T-helper 9 cell (primary cell): ENCODE measurements at regions not wholly inside any gene's neighbourhood (a gene's known extent, or its start where the extent isn't known, plus 50 kb on each side); places are given as distances from the start of the nearest gene placed in this dataset.
A peak's percentile ranks its signal among the peaks of the same experiment; 100 is the strongest.

ENCODE experiments used
- DNase-seq: peaks from one replicate; pipeline ENCODE4 v3.0.0-alpha.2; 2020

GRCh38 chr6:129967427-129967826 is 51.0 kb upstream of the L3MBTL3 start:
- DNase-seq, result no peak

DNA sequence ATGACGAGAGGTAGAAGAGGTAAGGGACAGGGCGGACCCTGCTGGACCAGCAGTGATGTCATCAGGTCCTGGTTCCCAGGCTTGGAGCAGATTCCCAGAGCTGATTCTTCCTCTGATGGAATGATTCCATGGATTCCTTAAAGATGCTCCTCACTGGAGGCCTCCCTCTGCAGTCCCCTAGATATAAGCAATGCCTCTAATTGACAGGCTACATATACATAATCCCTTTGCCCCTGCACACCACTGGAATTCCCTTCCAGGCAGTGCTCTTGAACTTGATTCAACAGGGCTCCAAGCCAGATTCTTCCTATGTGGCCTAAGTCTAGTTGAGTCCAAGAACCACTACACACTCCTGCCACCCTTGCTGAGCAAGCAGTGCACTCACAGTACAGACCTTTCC is 52.3 kb upstream of the L3MBTL3 start:
- no peak for DNase-seq

- DNase-seq, result no peak
Observed at GRCh38 chr6:129965096-129965495, 53.3 kb upstream of the L3MBTL3 start.

- no peak for DNase-seq
Observed at GRCh38 chr6:129959358-129959930, 58.9 kb upstream of the L3MBTL3 start.

- no peak for DNase-seq
Observed at GRCh38 chr6:129957941-129958898, 60.2 kb upstream of the L3MBTL3 start.

- DNase-seq, result no peak
Observed at GRCh38 chr6:129955584-129955983, 62.8 kb upstream of the L3MBTL3 start.

DNA sequence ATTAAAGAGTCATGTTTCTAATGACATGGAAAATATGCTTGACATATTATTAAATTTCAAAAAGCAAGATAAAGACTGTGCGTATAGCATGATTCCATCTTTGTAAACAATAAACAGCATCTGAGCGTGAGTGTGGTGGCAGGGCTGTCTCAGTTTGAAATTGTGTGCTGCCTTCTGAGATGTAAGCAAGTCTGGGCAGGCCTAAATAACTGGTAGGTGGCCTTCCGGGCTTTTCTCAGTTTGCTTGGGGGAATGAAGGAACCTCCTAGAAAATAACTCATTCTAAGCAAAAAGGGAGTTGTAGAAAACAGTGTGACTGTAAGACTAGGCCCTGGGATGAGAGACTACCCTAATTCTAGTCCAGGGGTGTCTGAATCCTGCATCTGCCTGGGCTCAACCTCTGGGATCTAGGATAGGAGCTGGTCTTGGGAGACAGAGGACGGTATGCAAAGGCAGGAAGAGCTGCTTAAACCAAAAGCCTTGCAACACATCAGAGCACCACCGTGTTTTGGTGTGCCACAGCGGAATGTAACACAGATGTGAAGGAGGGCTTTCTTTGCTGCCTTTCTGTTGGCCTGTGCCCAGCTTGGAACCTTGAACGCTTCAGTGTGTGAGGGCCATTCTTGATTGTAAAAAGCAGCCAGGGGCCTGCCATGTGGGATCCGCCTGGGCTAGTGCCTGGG is 63.5 kb upstream of the L3MBTL3 start:
- DNase-seq, result no peak

DNA sequence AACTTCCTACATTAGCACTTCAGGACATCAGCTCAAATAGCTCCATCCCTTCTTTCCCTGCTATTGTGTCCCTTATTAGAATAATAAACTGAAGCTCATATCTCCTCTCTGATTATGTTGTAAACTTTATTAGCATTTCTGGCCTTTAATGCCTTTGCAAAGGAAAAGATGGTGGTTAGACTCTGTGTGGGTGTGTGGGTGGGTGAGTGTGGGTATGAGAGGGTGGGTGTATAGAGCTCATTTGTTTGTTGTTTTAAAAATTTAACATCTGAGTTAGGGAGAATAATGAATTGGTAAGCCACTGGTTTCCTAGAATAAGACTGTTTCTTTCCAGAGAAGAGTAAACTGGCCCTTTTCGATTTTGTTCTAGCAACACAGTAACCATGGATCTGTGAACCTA is 70.6 kb upstream of the L3MBTL3 start:
- DNase-seq, result no peak

DNA sequence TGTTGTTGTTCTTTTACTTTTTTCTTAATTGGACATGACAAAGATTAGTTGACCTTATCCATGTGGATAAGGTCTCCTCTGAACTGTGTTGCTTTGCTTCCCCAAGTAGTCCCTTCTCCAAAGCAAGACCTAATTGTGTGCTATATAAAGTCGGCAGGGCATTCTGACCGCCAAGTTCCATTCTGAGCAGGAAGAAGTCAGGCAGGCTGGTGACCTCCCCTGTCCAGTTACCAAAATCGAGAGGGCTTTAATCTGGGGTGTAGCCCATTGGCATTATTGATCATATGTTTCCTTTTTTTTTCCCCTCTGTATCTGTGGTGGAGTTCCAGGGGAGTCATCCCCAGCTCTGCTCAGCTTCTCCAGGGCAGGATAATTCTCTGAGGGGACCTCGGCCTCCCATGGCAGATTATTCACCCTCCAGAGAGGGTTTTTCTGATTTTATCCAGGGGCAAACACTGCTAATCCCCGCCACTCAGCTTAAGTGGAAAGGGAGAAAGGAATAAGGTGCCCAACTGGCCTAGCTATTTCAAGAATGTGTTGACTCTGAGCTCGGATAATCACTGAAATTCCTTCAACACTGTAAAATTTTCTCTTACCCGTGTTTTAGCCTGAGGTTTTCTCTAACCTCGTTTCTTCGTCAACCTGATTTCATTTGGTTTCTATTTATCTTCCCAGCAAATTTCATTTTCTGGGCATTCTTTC is 71.8 kb upstream of the L3MBTL3 start:
- no peak for DNase-seq

GRCh38 chr6:129943637-129944271 is 74.6 kb upstream of the L3MBTL3 start:
- DNase-seq, result no peak

DNA sequence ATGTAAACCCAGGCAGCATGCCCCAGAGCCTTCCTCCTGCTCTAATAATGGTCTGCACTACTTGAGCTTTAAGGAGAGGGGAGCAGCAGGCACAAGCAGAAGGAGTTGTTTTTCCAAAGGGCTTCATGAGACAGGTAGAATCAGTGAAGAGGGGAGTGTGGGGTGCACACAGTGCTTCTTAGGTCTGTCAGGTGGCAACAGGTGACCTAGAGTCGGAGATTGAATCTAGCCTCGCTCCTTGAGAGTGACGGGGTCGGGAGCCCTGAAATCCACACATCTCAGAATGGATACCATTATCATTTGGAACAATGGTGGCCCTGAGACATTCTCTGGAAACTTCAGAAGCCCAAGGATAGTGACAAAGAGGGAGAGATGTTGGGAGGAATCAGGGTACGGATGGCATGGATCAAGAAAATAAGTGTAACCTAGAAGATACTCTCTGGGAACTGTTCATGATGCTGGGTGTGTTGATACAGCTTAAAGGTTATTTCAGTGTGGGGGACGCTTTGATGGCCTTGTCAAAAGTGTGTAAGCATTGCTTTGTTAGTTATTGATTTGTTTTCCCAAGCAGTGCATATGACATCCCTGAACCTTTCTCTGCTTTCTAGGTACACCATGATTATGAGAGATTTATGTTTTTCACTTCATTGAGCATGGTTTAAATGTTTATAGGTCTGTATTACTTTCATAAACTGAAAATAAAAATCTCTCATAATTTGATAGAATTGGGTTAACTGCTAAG is 77.8 kb upstream of the L3MBTL3 start:
- no peak for DNase-seq

DNA sequence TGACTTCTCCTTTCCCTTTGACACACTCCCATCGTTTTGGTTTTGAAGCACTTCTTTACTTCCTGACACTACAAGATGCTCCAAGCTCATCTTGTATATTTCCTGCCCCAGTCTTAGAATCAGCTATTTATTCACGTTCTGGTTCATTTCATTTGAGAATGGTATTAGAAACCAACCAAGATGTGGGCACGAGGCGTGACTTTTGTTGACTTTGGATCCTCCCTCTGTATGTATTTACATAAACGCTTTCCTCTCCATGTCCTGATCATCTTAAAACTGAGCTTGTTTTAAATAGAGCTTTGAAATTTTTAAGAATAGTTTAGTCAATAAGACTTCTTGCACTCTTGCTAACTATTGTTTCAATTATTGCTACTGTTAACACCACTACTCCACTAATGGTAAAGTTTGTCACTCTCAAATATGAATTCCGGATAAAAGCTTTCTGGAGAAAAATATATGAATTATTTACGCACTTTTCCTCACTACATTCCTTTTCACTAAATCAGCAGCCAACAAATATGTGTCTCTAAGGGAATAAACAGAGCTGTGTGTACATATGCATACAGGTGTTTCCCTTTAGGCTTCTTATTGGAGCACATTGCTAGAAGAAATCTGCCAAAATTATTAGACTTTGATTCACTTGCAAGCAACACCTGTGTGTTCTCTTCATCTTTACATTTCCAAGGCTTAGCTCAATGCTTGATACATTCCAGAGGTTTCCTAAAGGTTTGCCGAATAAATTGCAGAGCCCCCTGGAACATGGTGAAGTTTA is 77.3 kb upstream of the TMEM244 start:
- DNase-seq, result no peak

DNA sequence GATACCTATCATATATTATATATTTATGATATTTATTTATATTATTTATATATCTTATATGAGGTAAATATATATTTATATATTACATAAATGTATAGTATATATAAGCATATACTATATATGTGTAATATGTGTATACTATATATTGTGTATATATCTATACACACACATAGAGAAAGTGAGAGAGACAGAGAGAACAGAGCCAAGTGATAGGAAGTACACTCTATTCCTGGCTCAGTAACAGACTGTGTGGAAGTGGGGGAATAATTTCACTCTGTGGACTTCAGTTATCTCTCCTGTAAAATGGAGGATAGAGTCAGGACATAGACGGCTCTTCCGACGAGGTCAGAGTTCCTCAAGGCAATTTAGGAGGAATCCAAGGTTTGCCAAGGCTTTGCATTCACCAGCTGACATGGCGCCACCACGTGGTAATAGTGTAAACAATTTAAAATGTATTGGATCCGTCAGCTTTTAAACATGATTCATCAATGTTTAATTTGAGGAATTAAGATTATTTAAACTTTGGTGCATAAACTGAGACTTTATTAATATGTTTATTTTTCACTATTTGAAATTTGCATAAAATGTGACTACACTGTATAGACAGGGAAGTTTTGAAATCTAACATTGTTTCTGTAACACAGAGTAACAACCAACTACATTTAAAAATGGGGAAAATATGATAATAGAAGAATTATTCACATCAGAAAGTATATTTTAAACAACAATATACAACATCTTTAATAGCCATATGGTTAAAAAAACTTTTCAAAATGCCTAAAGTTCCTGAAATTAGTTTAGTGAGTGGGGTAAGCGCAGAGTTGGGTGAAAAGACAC is 75.4 kb upstream of the TMEM244 start:
- peak; percentile 37 for DNase-seq

DNA sequence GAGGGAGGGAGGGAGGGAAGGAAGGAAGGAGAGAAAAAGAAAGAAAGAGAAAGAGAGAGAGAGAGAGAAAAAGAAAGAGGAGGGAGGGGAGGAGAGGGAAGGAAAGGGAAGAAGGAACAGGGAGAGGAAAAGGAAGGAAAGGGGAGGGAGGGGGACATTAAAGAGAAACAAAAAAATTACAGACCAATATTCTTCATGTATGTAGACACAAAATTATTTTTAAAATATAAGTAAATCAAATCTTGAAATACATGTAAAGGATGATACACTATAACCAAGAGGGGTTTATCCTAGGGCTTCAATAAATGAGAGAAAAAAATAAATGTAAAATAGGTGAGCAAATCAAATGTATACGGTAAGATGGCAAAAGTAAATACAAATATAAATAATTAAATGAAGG is 71.2 kb upstream of the TMEM244 start:
- no peak for DNase-seq

DNA sequence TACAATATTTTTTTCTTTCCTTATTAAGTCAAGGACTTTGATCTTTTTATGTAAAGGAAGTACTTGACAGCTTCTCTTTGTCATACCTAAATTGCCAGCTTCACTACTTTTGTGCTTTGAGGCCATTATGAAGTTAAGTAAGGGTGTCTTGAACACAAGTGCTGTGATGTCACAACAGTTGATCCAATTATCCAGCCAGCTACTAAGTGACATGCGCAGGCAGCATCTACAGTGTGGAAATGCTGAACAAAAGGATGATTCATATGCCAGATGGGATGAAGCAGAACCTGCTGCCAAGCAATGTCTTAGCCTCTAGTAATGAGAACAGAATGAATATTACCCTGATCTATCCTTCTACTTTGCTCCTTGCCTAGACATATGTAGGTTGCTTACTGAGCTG is 68.3 kb upstream of the TMEM244 start:
- no peak for DNase-seq

- DNase-seq, result no peak
Observed at GRCh38 chr6:129923530-129924250, 62.6 kb upstream of the TMEM244 start.

DNA sequence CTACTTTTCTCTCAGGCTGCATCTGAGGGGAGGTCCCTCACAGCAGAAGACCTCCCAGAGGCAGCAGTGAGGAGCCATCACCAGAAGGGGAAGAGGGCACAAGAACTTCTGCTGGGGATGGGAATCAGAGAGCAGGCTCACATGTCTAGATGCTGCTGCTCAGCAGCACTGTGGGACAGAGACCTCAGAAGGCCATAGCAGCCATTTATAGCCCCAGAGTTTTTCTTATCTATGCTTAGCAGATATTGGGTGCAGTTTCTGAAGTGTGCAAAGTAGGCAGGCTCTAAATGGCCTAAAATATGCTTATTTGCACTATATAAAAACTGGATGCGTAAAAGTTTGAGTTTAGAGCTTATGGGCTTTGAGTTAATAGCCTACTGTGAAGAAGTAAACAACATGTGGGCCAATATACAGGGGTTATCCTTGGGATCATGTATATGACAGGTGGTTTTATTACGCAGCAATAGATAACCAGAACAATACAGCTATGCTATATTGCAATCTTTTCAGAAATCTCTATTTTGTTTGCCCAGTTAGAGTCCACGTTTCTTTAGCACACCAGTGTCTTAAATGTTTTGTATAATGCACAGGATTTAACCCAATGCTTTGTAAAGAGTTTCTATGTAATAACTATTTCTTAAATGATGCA is 60.2 kb upstream of the TMEM244 start:
- DNase-seq, result no peak

- DNase-seq, result no peak
Observed at GRCh38 chr6:129920103-129920798, 59.1 kb upstream of the TMEM244 start.
